K562 (cell line): ENCODE measurements at regions not wholly inside any gene's neighbourhood (a gene's known extent, or its start where the extent isn't known, plus 50 kb on each side); places are given as distances from the start of the nearest gene placed in this dataset.

ENCODE experiments used
- ATAC-seq: fragments of 200-7000 bp; cut with Tn5 transposase; 3 replicates; pipeline ENCODE4 v1.9.1; 2020; ENCODE audit warnings: moderate library complexity
- BruUV-seq: library from RNA; stranded (reverse); fragments of 400-500 nt; replicated peaks from 2 replicates; lab custom pipeline; 2021; lab: Mats Ljungman, UMichigan
- CTCF ChIA-PET: fragments of 300-600 bp; formaldehyde crosslinking; extraction: SDS; loops from one replicate; lab custom pipeline; 2021; ENCODE audit warnings: low intra/inter-chr PET ratio; lab: Yijun Ruan, JAX
- POLR2A ChIA-PET: fragments of 300-600, 350-650 bp; sonication (Branson Sonifier 250); formaldehyde crosslinking; extraction: SDS; loops from one replicate; lab custom pipeline; 2021; ENCODE audit warnings: antibody characterized with exemption, inconsistent platforms; lab: Yijun Ruan, JAX
- DNase-seq, 4 experiments: peaks; one replicate each; pipeline versions ENCODE4 v3.0.0 to v3.0.0-alpha.2; 2011 to 2018; ENCODE audit warnings: low spot score in 3 of 4, mixed read lengths in 3 of 4; ENCODE audit errors: extremely low read depth in 1 of 4
- FAIRE-seq: peaks from 2 replicates; lab custom pipeline; 2011; peaks lifted over from hg19 to GRCh38; lab: Jason Lieb, UNC
- H2AFZ ChIP-seq: 2 replicates; pipeline ENCODE4 v1.6.0; 2011; ENCODE audit warnings: low read depth, low read length, control low read depth, inconsistent platforms
- H3K27ac ChIP-seq: fragments of 200-600 bp; 3 replicates; pipeline ENCODE4 v1.8.0; 2011; ENCODE audit warnings: low read depth, mild to moderate bottlenecking, control low read depth, inconsistent platforms, low read length, moderate library complexity, mixed read lengths; ENCODE audit errors: extremely low read depth
- H3K27me3 ChIP-seq, 2 experiments: fragments of 300-600 bp in 1 of 2; 2 replicates in 1 of 2; 3 replicates in 1 of 2; pipeline versions ENCODE4 v1.6.0 to v1.8.0; 2011; ENCODE audit warnings: inconsistent platforms in 2 of 2, low read length in 2 of 2, mild to moderate bottlenecking in 1 of 2, mixed read lengths in 1 of 2, moderate library complexity in 1 of 2; ENCODE audit not compliant: control insufficient read depth in 2 of 2, insufficient read depth in 2 of 2
- H3K36me3 ChIP-seq: fragments of 300-600 bp; 3 replicates; pipeline ENCODE4 v1.8.0; 2011; ENCODE audit warnings: mild to moderate bottlenecking, low read length, inconsistent platforms; ENCODE audit not compliant: control insufficient read depth, insufficient read depth
- H3K4me1 ChIP-seq, 2 experiments: fragments of 200-600 bp in 1 of 2; replicated peaks in 1 of 2; 2 replicates in 1 of 2; 3 replicates in 1 of 2; pipeline versions ENCODE4 v1.5.1 to v1.8.0; 2011; ENCODE audit warnings: inconsistent platforms in 2 of 2, low read length in 2 of 2, mild to moderate bottlenecking in 1 of 2, mixed read lengths in 1 of 2, moderate library complexity in 1 of 2; ENCODE audit not compliant: control insufficient read depth in 2 of 2, insufficient read depth in 2 of 2
- H3K4me2 ChIP-seq: 2 replicates; pipeline ENCODE4 v1.6.1; 2011; ENCODE audit warnings: low read length, control low read depth, inconsistent platforms, mixed read lengths; ENCODE audit not compliant: insufficient read depth
- H3K4me3 ChIP-seq: fragments of 200-600 bp; sonication (generic), shearing (Covaris generic); 2 replicates; pipeline ENCODE4 v1.5.1; 2016; ENCODE audit warnings: control low read depth, inconsistent platforms
- H3K79me2 ChIP-seq: fragments of 200-600 bp; 3 replicates; pipeline ENCODE4 v1.8.0; 2011; ENCODE audit warnings: low read length, inconsistent platforms; ENCODE audit not compliant: control insufficient read depth, insufficient read depth
- H3K9ac ChIP-seq, 2 experiments: 2 replicates each; pipeline versions ENCODE4 v1.6.0 to v1.6.1; 2011; ENCODE audit warnings: low read depth in 2 of 2, low read length in 2 of 2, control low read depth in 1 of 2, inconsistent platforms in 1 of 2, mild to moderate bottlenecking in 1 of 2, mixed read lengths in 1 of 2; ENCODE audit not compliant: insufficient read depth in 1 of 2
- H3K9me1 ChIP-seq: one replicate; pipeline ENCODE4 v1.6.0; 2011; ENCODE audit warnings: inconsistent platforms, mild to moderate bottlenecking, low read length, moderate library complexity; ENCODE audit not compliant: control insufficient read depth, insufficient read depth
- H3K9me3 ChIP-seq: replicated peaks from 2 replicates; pipeline ENCODE4 v1.5.1; 2011; ENCODE audit warnings: low read depth, low read length, inconsistent platforms; ENCODE audit not compliant: control insufficient read depth, insufficient read depth
- H4K20me1 ChIP-seq: replicated peaks from 2 replicates; pipeline ENCODE4 v1.6.1; 2011; ENCODE audit warnings: low read length, inconsistent platforms, mixed read lengths; ENCODE audit not compliant: control insufficient read depth, insufficient read depth
- BCL6 ChIP-seq: fragments of 250-450 bp; sonication (Bioruptor Pico); IDR thresholded peaks from 2 replicates; pipeline ENCODE4 v1.4.0; 2020
- COPS2 ChIP-seq: fragments of 450-650 bp; conservative IDR thresholded peaks from 2 replicates; pipeline ENCODE4 v1.6.1; 2016; ENCODE audit warnings: mild to moderate bottlenecking, moderate library complexity
- ELF2 ChIP-seq: fragments of 250-450 bp; sonication (Bioruptor Pico); IDR thresholded peaks from 2 replicates; pipeline ENCODE4 v1.5.0; 2021; ENCODE audit warnings: mild to moderate bottlenecking
- NR2F6 ChIP-seq: fragments of 450-650 bp; formaldehyde crosslinking; IDR thresholded peaks from 2 replicates; pipeline ENCODE4 v1.4.0; 2020; ENCODE audit warnings: mild to moderate bottlenecking
- OTX1 ChIP-seq: fragments of 450-650 bp; formaldehyde crosslinking; IDR thresholded peaks from 2 replicates; pipeline ENCODE4 v1.4.0; 2022; ENCODE audit warnings: mild to moderate bottlenecking
- RAD21 ChIP-seq, 2 experiments: fragments of 250-450 bp in 1 of 2; fragments of 450-650 bp in 1 of 2; sonication (Bioruptor Pico) in 1 of 2; formaldehyde crosslinking in 1 of 2; IDR thresholded peaks in 1 of 2; conservative IDR thresholded peaks in 1 of 2; 2 replicates each; pipeline versions ENCODE4 v1.4.0 to v1.8.0; 2020 to 2022; ENCODE audit warnings: mild to moderate bottlenecking in 2 of 2, moderate library complexity in 1 of 2
- WHSC1 ChIP-seq: IDR thresholded peaks from one replicate; pipeline ENCODE4 v1.6.1; 2012; ENCODE audit warnings: low read length, control low read depth, inconsistent platforms
- ZNF699 ChIP-seq: fragments of 250-450 bp; sonication (Bioruptor Pico); IDR thresholded peaks from 2 replicates; pipeline ENCODE4 v1.8.0; 2021; ENCODE audit warnings: mild to moderate bottlenecking, moderate library complexity; ENCODE audit not compliant: insufficient replicate concordance
- WGBS: fragments of 100-300 bp; shearing (Covaris generic); methylation state at CpG from one replicate; pipeline ENCODE4 v1.1.6; 2016; ENCODE audit warnings: low coverage, mixed read lengths; ENCODE audit not compliant: insufficient coverage; ENCODE audit errors: missing lambda C conversion rate; 5-methylcytosine and 5-hydroxymethylcytosine counted together
- in situ Hi-C: fragments of 300-500 bp; cut with MboI; formaldehyde crosslinking; loops from 4 replicates; pipeline ENCODE4 v1.15.0; 2018; ENCODE audit warnings: inconsistent platforms, mixed read lengths
- intact Hi-C: fragments of 100-400 bp; cut with micrococcal nuclease; formaldehyde crosslinking; loops from 2 replicates; pipeline ENCODE4 v1.14.2; 2022

DNA sequence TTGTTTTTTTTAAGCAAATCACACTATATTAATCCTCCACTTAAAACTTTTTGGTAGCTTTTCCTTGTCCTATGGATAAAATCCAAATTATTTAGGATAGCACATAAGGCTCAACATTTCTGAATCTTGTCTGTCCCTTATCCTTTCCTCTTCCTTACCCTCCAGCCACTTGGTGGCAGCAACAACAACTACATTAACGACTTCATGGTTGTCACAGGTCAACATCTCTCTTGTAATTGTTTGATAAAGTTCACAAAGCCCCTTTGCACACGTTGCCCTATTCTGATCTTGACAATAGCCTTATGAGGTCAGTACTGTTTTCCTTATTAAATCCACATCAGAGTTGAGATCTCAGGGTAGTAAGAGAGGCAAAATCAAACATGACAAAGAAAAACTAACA is 269.0 kb upstream of the PABPC4L start:
- in situ Hi-C loops: no loop called here
- Histone ChIP-seq H3K27me3 (no peaks in the 10 kb centered on the region), H4K20me1 (no peaks in the 10 kb centered on the region), H3K9ac (no peak overlapping the region), H3K36me3 (no peaks in the 10 kb centered on the region), H3K9me1 (no peaks in the 10 kb centered on the region), H3K9me3 (no peaks in the 10 kb centered on the region), H3K27ac (no peak overlapping the region), H3K4me1 (no peaks in the 10 kb centered on the region), H3K4me2 (no peak overlapping the region), H3K79me2 (no peaks in the 10 kb centered on the region), H3K4me3 (no peak overlapping the region), H2AFZ (no peak overlapping the region)
- 0% methylated on average over 2 of the region's 2 CpGs for WGBS
- no TSS peak for BruUV-seq
- CTCF ChIA-PET: no interaction called here
- DNase-seq: peak in 1 of 4 experiments; percentile 2
- intact Hi-C loops: no loop called here
- no peak for FAIRE-seq
- ATAC-seq: no peak
- no peak for TF ChIP-seq ELF2
- TF ChIP-seq COPS2: no peak
- TF ChIP-seq RAD21 (CRISPR knock-in tag; conservative IDR thresholded peaks at IDR 0.05 in 1 of 2, IDR thresholded peaks at IDR 0.05 in 1 of 2): peak in 1 of 2 experiments; percentile 24; a peak in 2 of 4 replicates
- TF ChIP-seq BCL6 (CRISPR knock-in tag): no peak
- TF ChIP-seq ZNF699 (CRISPR knock-in tag): no peak
- no peak for TF ChIP-seq OTX1 (CRISPR knock-in tag)
- no peak for TF ChIP-seq WHSC1
- POLR2A ChIA-PET: no interaction called here

DNA sequence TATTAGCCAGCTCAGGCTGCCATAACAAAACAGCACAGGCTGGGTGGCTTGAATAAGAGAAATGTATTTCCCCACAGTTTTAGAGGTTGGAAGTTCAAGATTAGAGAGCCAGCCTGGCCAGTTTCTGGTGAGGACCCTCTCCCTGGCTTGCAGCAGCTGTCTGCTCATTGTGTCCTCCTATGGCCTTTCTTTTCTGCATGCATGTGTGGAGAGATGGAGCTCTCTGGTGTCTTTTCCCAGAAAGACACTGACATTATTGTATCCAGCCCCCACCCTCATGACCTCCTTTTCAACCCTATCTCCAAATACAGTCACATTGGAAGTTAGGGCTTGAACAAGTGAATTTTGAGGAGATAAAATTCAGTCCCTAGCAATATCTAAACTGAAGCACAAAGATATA is 263.8 kb upstream of the PABPC4L start:
- no peak for DNase-seq
- no peaks in the 10 kb centered on the region for H4K20me1 ChIP-seq
- H2AFZ ChIP-seq: no peak overlapping the region
- BruUV-seq: no TSS peak
- intact Hi-C loops (no loop called here), in situ Hi-C loops (no loop called here)
- H3K4me2 ChIP-seq: no peak overlapping the region
- no peak for FAIRE-seq
- H3K9me3 ChIP-seq: no peaks in the 10 kb centered on the region
- TF ChIP-seq RAD21 (CRISPR knock-in tag; conservative IDR thresholded peaks at IDR 0.05 in 1 of 2, IDR thresholded peaks at IDR 0.05 in 1 of 2) (peak in 1 of 2 experiments; percentile 44; a peak in 2 of 4 replicates), NR2F6 (no peak)
- ChIA-PET CTCF (no interaction called here), POLR2A (no interaction called here)
- no peak overlapping the region for H3K27ac ChIP-seq
- H3K9me1 ChIP-seq: no peaks in the 10 kb centered on the region
- H3K9ac ChIP-seq: no peak overlapping the region
- no peaks in the 10 kb centered on the region for H3K27me3 ChIP-seq
- no peak overlapping the region for H3K4me3 ChIP-seq
- no peak for ATAC-seq
- H3K36me3 ChIP-seq: no peaks in the 10 kb centered on the region
- H3K4me1 ChIP-seq: no peaks in the 10 kb centered on the region
- no peaks in the 10 kb centered on the region for H3K79me2 ChIP-seq
